HEK293 (cell line): ENCODE measurements at regions not wholly inside any gene's neighbourhood (a gene's known extent, or its start where the extent isn't known, plus 50 kb on each side); places are given as distances from the start of the nearest gene placed in this dataset.

ENCODE experiments used
- CTCF ChIA-PET: fragments of 350-600 bp; formaldehyde crosslinking; extraction: SDS; loops from one replicate; lab custom pipeline; 2021; ENCODE audit warnings: antibody characterized with exemption; lab: Yijun Ruan, JAX
- POLR2A ChIA-PET: fragments of 300-600 bp; formaldehyde crosslinking; extraction: SDS; loops from one replicate; lab custom pipeline; 2020; ENCODE audit warnings: antibody characterized with exemption, inconsistent platforms; lab: Yijun Ruan, JAX
- H3K27ac ChIP-seq: fragments of 200-500 bp; sonication (Bioruptor generic); 2 replicates; pipeline ENCODE4 v1.5.1; 2014; ENCODE audit warnings: low read depth, low read length, control low read depth, inconsistent platforms; ENCODE audit errors: extremely low read depth
- H3K36me3 ChIP-seq, 2 experiments: fragments of 200-500 bp in 1 of 2; sonication (Bioruptor generic) in 1 of 2; 1 replicate in 1 of 2; 2 replicates in 1 of 2; pipeline ENCODE4 v1.5.1; 2014 to 2017; ENCODE audit warnings: inconsistent platforms in 2 of 2, low read length in 2 of 2; ENCODE audit not compliant: control insufficient read depth in 2 of 2, insufficient read depth in 1 of 2
- H3K4me1 ChIP-seq: fragments of 200-500 bp; sonication (Bioruptor generic); 2 replicates; pipeline ENCODE4 v1.5.1; 2014; ENCODE audit warnings: mild to moderate bottlenecking, low read length, inconsistent platforms; ENCODE audit not compliant: control insufficient read depth, insufficient read depth
- H3K4me3 ChIP-seq: 2 replicates; pipeline ENCODE4 v1.5.1; 2011; ENCODE audit warnings: low read depth, mild to moderate bottlenecking, control low read depth, low read length, moderate library complexity
- H3K9me3 ChIP-seq: fragments of 200-500 bp; sonication (Bioruptor generic); 2 replicates; pipeline ENCODE4 v1.5.1; 2014; ENCODE audit warnings: low read depth, low read length, inconsistent platforms; ENCODE audit not compliant: control insufficient read depth, insufficient read depth
- AEBP2 ChIP-seq: fragments of 450-650 bp; formaldehyde crosslinking; IDR thresholded peaks from 2 replicates; pipeline ENCODE4 v1.5.1; 2016; ENCODE audit warnings: missing biosample characterization, missing genetic modification characterization, borderline replicate concordance
- BCL11A ChIP-seq: fragments of 450-650 bp; formaldehyde crosslinking; IDR thresholded peaks from 2 replicates; pipeline ENCODE4 v1.5.1; 2016; ENCODE audit warnings: low read depth, missing biosample characterization, missing genetic modification characterization
- GFI1B ChIP-seq: fragments of 450-650 bp; formaldehyde crosslinking; IDR thresholded peaks from 2 replicates; pipeline ENCODE4 v1.5.1; 2016; ENCODE audit warnings: missing biosample characterization, missing genetic modification characterization
- GLIS2 ChIP-seq: fragments of 450-650 bp; formaldehyde crosslinking; IDR thresholded peaks from 2 replicates; pipeline ENCODE4 v1.5.1; 2016; ENCODE audit warnings: missing biosample characterization, missing genetic modification characterization
- INSM2 ChIP-seq: fragments of 450-650 bp; formaldehyde crosslinking; IDR thresholded peaks from 2 replicates; pipeline ENCODE4 v1.5.1; 2016; ENCODE audit warnings: missing biosample characterization, missing genetic modification characterization
- KLF7 ChIP-seq: fragments of 450-650 bp; formaldehyde crosslinking; IDR thresholded peaks from 2 replicates; pipeline ENCODE4 v1.5.1; 2016; ENCODE audit warnings: missing biosample characterization, missing genetic modification characterization, borderline replicate concordance
- MEIS1 ChIP-seq: sonication (generic); formaldehyde crosslinking; IDR thresholded peaks from 2 replicates; pipeline ENCODE4 v1.8.1; 2022; ENCODE audit warnings: missing genetic modification reagents, mild to moderate bottlenecking, borderline replicate concordance
- OSR2 ChIP-seq: fragments of 450-650 bp; formaldehyde crosslinking; IDR thresholded peaks from 2 replicates; pipeline ENCODE4 v1.5.1; 2016; ENCODE audit warnings: missing biosample characterization, missing genetic modification characterization
- OVOL3 ChIP-seq: fragments of 450-650 bp; formaldehyde crosslinking; IDR thresholded peaks from 2 replicates; pipeline ENCODE4 v1.5.1; 2016; ENCODE audit warnings: missing biosample characterization, missing genetic modification characterization
- SP7 ChIP-seq: fragments of 450-650 bp; formaldehyde crosslinking; IDR thresholded peaks from 2 replicates; pipeline ENCODE4 v1.5.1; 2016; ENCODE audit warnings: missing biosample characterization, missing genetic modification characterization
- TSHZ1 ChIP-seq: fragments of 450-650 bp; formaldehyde crosslinking; IDR thresholded peaks from 2 replicates; pipeline ENCODE4 v1.5.1; 2016; ENCODE audit warnings: missing biosample characterization, missing genetic modification characterization, borderline replicate concordance
- ZBTB1 ChIP-seq: fragments of 450-650 bp; formaldehyde crosslinking; IDR thresholded peaks from 2 replicates; pipeline ENCODE4 v1.5.1; 2016; ENCODE audit warnings: missing biosample characterization, missing genetic modification characterization
- ZBTB20 ChIP-seq: fragments of 450-650 bp; formaldehyde crosslinking; IDR thresholded peaks from 2 replicates; pipeline ENCODE4 v1.5.1; 2016; ENCODE audit warnings: missing biosample characterization, missing genetic modification characterization
- ZBTB48 ChIP-seq: fragments of 450-650 bp; formaldehyde crosslinking; IDR thresholded peaks from 2 replicates; pipeline ENCODE4 v1.5.1; 2016; ENCODE audit warnings: missing biosample characterization, missing genetic modification characterization
- ZIC2 ChIP-seq: fragments of 450-650 bp; formaldehyde crosslinking; IDR thresholded peaks from 2 replicates; pipeline ENCODE4 v1.5.1; 2016; ENCODE audit warnings: missing biosample characterization, missing genetic modification characterization
- ZNF133 ChIP-seq: fragments of 450-650 bp; formaldehyde crosslinking; IDR thresholded peaks from 2 replicates; pipeline ENCODE4 v1.5.1; 2016; ENCODE audit warnings: missing biosample characterization, missing genetic modification characterization
- ZNF19 ChIP-seq: fragments of 450-650 bp; formaldehyde crosslinking; IDR thresholded peaks from 2 replicates; pipeline ENCODE4; 2016; ENCODE audit warnings: missing biosample characterization, missing genetic modification characterization, low read depth
- ZNF292 ChIP-seq: fragments of 450-650 bp; formaldehyde crosslinking; IDR thresholded peaks from 2 replicates; pipeline ENCODE4 v1.5.1; 2016; ENCODE audit warnings: low read depth, missing biosample characterization, missing genetic modification characterization, borderline replicate concordance
- ZNF302 ChIP-seq: fragments of 450-650 bp; formaldehyde crosslinking; IDR thresholded peaks from 2 replicates; pipeline ENCODE4 v1.5.1; 2016; ENCODE audit warnings: missing biosample characterization, missing genetic modification characterization, low read depth
- ZNF324 ChIP-seq: fragments of 450-650 bp; formaldehyde crosslinking; IDR thresholded peaks from 2 replicates; pipeline ENCODE4 v1.5.1; 2016; ENCODE audit warnings: missing biosample characterization, missing genetic modification characterization
- ZNF335 ChIP-seq: fragments of 450-650 bp; formaldehyde crosslinking; conservative IDR thresholded peaks from 2 replicates; pipeline ENCODE4 v1.5.1; 2016; ENCODE audit warnings: missing biosample characterization, missing genetic modification characterization
- ZNF514 ChIP-seq: fragments of 450-650 bp; formaldehyde crosslinking; IDR thresholded peaks from 2 replicates; pipeline ENCODE4 v1.5.1; 2016; ENCODE audit warnings: missing biosample characterization, missing genetic modification characterization
- ZNF521 ChIP-seq: fragments of 450-650 bp; formaldehyde crosslinking; IDR thresholded peaks from 2 replicates; pipeline ENCODE4 v1.5.1; 2017; ENCODE audit warnings: missing biosample characterization, mild to moderate bottlenecking, missing genetic modification characterization
- ZNF664 ChIP-seq: fragments of 450-650 bp; formaldehyde crosslinking; IDR thresholded peaks from 2 replicates; pipeline ENCODE4 v1.5.1; 2016; ENCODE audit warnings: missing biosample characterization, missing genetic modification characterization
- ZNF76 ChIP-seq: fragments of 450-650 bp; formaldehyde crosslinking; IDR thresholded peaks from 2 replicates; pipeline ENCODE4; 2016; ENCODE audit warnings: low read depth, missing biosample characterization, missing genetic modification characterization, borderline replicate concordance
- ZSCAN18 ChIP-seq: fragments of 450-650 bp; formaldehyde crosslinking; IDR thresholded peaks from 2 replicates; pipeline ENCODE4 v1.5.1; 2016; ENCODE audit warnings: missing biosample characterization, missing genetic modification characterization

GRCh38 chr5:125719681-125720347 lies 703.4 kb upstream of the GRAMD2B start (continued):
- TF ChIP-seq ZNF292, result no peak
- TF ChIP-seq ZIC2 (tag by site-specific recombination), result peak; percentile 52
- no peak for TF ChIP-seq ZNF664 (tag by site-specific recombination)
- 0 out of 2 replicates have a peak, but pooled peaks have one; percentile 56 for TF ChIP-seq OVOL3 (tag by site-specific recombination)
- TF ChIP-seq ZNF302, result no peak
- TF ChIP-seq ZBTB48, result peak; percentile 56; the same call in 1 of the 2 replicates
- peak; percentile 70; the same call in 1 of the 2 replicates for TF ChIP-seq INSM2 (tag by site-specific recombination)
- TF ChIP-seq OSR2, result peak; percentile 54
- peak; percentile 42 for TF ChIP-seq GLIS2 (tag by site-specific recombination)
- peak; percentile 26; the same call in 1 of the 2 replicates for TF ChIP-seq BCL11A
- peak; percentile 25; the same call in 1 of the 2 replicates for TF ChIP-seq GFI1B (tag by site-specific recombination)

GRCh38 chr5:125720348-125720685 lies 702.9 kb upstream of the GRAMD2B start:
- Histone ChIP-seq H3K36me3 (no peaks in the 10 kb centered on the region), H3K4me3 (no peak overlapping the region), H3K27ac (peak overlapping the region; percentile 38; the same call in 1 of the 2 replicates), H3K9me3 (no peaks in the 10 kb centered on the region), H3K4me1 (peaks cover 5% of the 10 kb centered on the region; the same call in 1 of the 2 replicates)
- CTCF ChIA-PET, result interaction anchor here (0.6 kb wide), 1 partner anchor 302 kb away, joined by 4 read pairs; no protein-coding TSS in a partner anchor
- TF ChIP-seq ZNF335 (tag by site-specific recombination) (peak; percentile 41), AEBP2 (no peak), SP7 (tag by site-specific recombination) (no peak)
- POLR2A ChIA-PET, result interaction anchor here (0.6 kb wide), 1 partner anchor 327 kb away, joined by 3 read pairs; no protein-coding TSS in a partner anchor

GRCh38 chr5:125720721-125721120 lies 702.5 kb upstream of the GRAMD2B start:
- Histone ChIP-seq H3K27ac (no peak overlapping the region), H3K36me3 (no peaks in the 10 kb centered on the region), H3K9me3 (no peaks in the 10 kb centered on the region), H3K4me1 (peaks cover 5% of the 10 kb centered on the region; the same call in 1 of the 2 replicates), H3K4me3 (no peak overlapping the region)
- ChIA-PET POLR2A (no interaction called here), CTCF (no interaction called here)
- no peak for TF ChIP-seq ZSCAN18 (tag by site-specific recombination)
- TF ChIP-seq KLF7 (tag by site-specific recombination), result no peak
- TF ChIP-seq ZNF133 (tag by site-specific recombination), result no peak
- TF ChIP-seq ZBTB20 (tag by site-specific recombination), result no peak
- no peak for TF ChIP-seq ZNF514 (tag by site-specific recombination)
- TF ChIP-seq OVOL3 (tag by site-specific recombination), result no peak
- TF ChIP-seq ZNF76, result no peak
- no peak for TF ChIP-seq ZBTB1 (tag by site-specific recombination)
- no peak for TF ChIP-seq TSHZ1 (tag by site-specific recombination)
- no peak for TF ChIP-seq GLIS2 (tag by site-specific recombination)
- TF ChIP-seq ZNF521 (tag by site-specific recombination), result no peak
- TF ChIP-seq MEIS1 (CRISPR knock-in tag), result no peak
- TF ChIP-seq ZNF324 (tag by site-specific recombination), result no peak
- no peak for TF ChIP-seq ZNF19 (tag by site-specific recombination)
